GM12878 (cell line): ENCODE measurements at regions not wholly inside any gene's neighbourhood (a gene's known extent, or its start where the extent isn't known, plus 50 kb on each side); places are given as distances from the start of the nearest gene placed in this dataset.

Source experiments
- ATAC-seq: fragments of 200-7000 bp; cut with Tn5 transposase; 3 replicates; pipeline ENCODE4 v1.9.1; 2020; ENCODE audit warnings: mild to moderate bottlenecking, moderate library complexity
- BruUV-seq: library from RNA; stranded (reverse); fragments of 400-500 nt; replicated peaks from 2 replicates; lab custom pipeline; 2021; lab: Mats Ljungman, UMichigan
- CTCF ChIA-PET: fragments of 300-600 bp; sonication (Branson Sonifier 250); formaldehyde crosslinking; extraction: SDS; loops from one replicate; lab custom pipeline; 2021; ENCODE audit warnings: inconsistent platforms; lab: Yijun Ruan, JAX
- POLR2A ChIA-PET: fragments of 350-600 bp; formaldehyde crosslinking; extraction: SDS; loops from one replicate; lab custom pipeline; 2021; ENCODE audit warnings: inconsistent platforms; lab: Charles Lee
- RAD21 ChIA-PET: fragments of 300-600 bp; sonication (Branson Sonifier 250); formaldehyde crosslinking; loops from one replicate; lab custom pipeline; 2023; ENCODE audit warnings: antibody characterized with exemption; ENCODE audit not compliant: unreplicated experiment; lab: Charles Lee
- SMC1A ChIA-PET: fragments of 300-600 bp; sonication (Branson Sonifier 250); formaldehyde crosslinking; loops from one replicate; lab custom pipeline; 2023; ENCODE audit not compliant: unreplicated experiment, uncharacterized antibody; lab: Charles Lee
- DNase-seq: peaks from one replicate; pipeline ENCODE4 v3.0.0-alpha.2; 2011; ENCODE audit warnings: low read depth, low spot score
- FAIRE-seq: peaks from 3 replicates; lab custom pipeline; 2011; peaks lifted over from hg19 to GRCh38; lab: Jason Lieb, UNC
- H2AFZ ChIP-seq: 2 replicates; pipeline ENCODE4 v1.6.0; 2011; ENCODE audit warnings: low read depth, low read length, control low read depth; ENCODE audit not compliant: control insufficient read depth
- H3K27ac ChIP-seq: 2 replicates; pipeline ENCODE4 v1.5.1; 2011; ENCODE audit warnings: control low read depth; ENCODE audit not compliant: control insufficient read depth, insufficient read depth
- H3K27me3 ChIP-seq, 2 experiments: replicated peaks in 1 of 2; 2 replicates each; pipeline versions ENCODE4 v1.6.0 to v1.6.1; 2011; ENCODE audit warnings: low read length in 1 of 2; ENCODE audit not compliant: control insufficient read depth in 2 of 2, insufficient read depth in 2 of 2
- H3K36me3 ChIP-seq, 2 experiments: 2 replicates each; pipeline ENCODE4 v1.5.1; 2011; ENCODE audit warnings: low read length in 1 of 2; ENCODE audit not compliant: control insufficient read depth in 2 of 2, insufficient read depth in 2 of 2
- H3K4me1 ChIP-seq: 2 replicates; pipeline ENCODE4 v1.6.1; 2011; ENCODE audit warnings: mild to moderate bottlenecking, low read length, moderate library complexity, mixed read lengths; ENCODE audit not compliant: control insufficient read depth, insufficient read depth
- H3K4me2 ChIP-seq: 2 replicates; pipeline ENCODE4 v1.6.0; 2011; ENCODE audit warnings: control low read depth; ENCODE audit not compliant: control insufficient read depth, insufficient read depth
- H3K4me3 ChIP-seq: fragments of 200-600 bp; sonication (generic); 2 replicates; pipeline ENCODE4 v1.5.1; 2016
- H3K79me2 ChIP-seq: 2 replicates; pipeline ENCODE4 v1.6.0; 2011; ENCODE audit warnings: low read length; ENCODE audit not compliant: control insufficient read depth, insufficient read depth
- H3K9ac ChIP-seq: 2 replicates; pipeline ENCODE4 v1.8.0; 2011; ENCODE audit warnings: low read length, control low read depth, mixed read lengths; ENCODE audit not compliant: control insufficient read depth, insufficient read depth
- H3K9me3 ChIP-seq: replicated peaks from 3 replicates; pipeline ENCODE4 v1.5.1; 2011; ENCODE audit warnings: mild to moderate bottlenecking, low read length; ENCODE audit not compliant: control insufficient read depth, insufficient read depth
- H4K20me1 ChIP-seq: 2 replicates; pipeline ENCODE4 v1.6.0; 2011; ENCODE audit not compliant: control insufficient read depth, insufficient read depth
- CREB1 ChIP-seq: IDR thresholded peaks from 2 replicates; pipeline ENCODE4 v1.6.1; 2012; ENCODE audit warnings: low read depth, mild to moderate bottlenecking, inconsistent platforms
- POLR2AphosphoS5 ChIP-seq: IDR thresholded peaks from 2 replicates; pipeline ENCODE4 v1.6.1; 2011; ENCODE audit warnings: mild to moderate bottlenecking, low read length, inconsistent platforms
- POU2F2 ChIP-seq: IDR thresholded peaks from 3 replicates; pipeline ENCODE4 v1.6.1; 2011; ENCODE audit warnings: low read depth, mild to moderate bottlenecking, low read length, borderline replicate concordance
- WGBS: methylation state at CpG from one replicate; pipeline ENCODE4 v1.1.6; 2016; ENCODE audit warnings: low lambda C conversion rate; ENCODE audit not compliant: insufficient replicate concordance, insufficient coverage; ENCODE audit errors: missing lambda C conversion rate; 5-methylcytosine and 5-hydroxymethylcytosine counted together
- in situ Hi-C: fragments of 300-500 bp; cut with MboI; formaldehyde crosslinking; loops from 9 replicates; pipeline ENCODE4 v1.14.3; 2018; ENCODE audit warnings: mixed read lengths
- intact Hi-C: fragments of 100-400 bp; cut with micrococcal nuclease; formaldehyde crosslinking; loops from one replicate; pipeline ENCODE4 v1.14.2; 2022; ENCODE audit not compliant: unreplicated experiment

GRCh38 chr12:94786906-94787305 lies 136.5 kb upstream of the TMCC3 start:
- Histone ChIP-seq H3K9me3 (peaks cover 7% of the 10 kb centered on the region), H3K9ac (no peak overlapping the region), H3K27ac (no peak overlapping the region), H3K4me1 (peaks cover 23% of the 10 kb centered on the region), H3K4me3 (no peak overlapping the region), H3K79me2 (peaks cover 67% of the 10 kb centered on the region), H3K27me3 (no peaks in the 10 kb centered on the region), H3K4me2 (no peak overlapping the region), H3K36me3 (peaks cover 1 to 20% of the 10 kb centered on the region in 2 experiments; a peak in 3 of 4 replicates), H2AFZ (no peak overlapping the region), H4K20me1 (no peaks in the 10 kb centered on the region)
- TF ChIP-seq CREB1: no peak
- POLR2A ChIA-PET: interaction anchor here (0.7 to 2.5 kb wide), 2 partner anchors 18 to 57 kb away, joined by 3 to 9 read pairs; no protein-coding TSS in a partner anchor
- CTCF ChIA-PET: interaction anchor here (1.0 to 2.2 kb wide), 3 partner anchors 13 to 88 kb away, joined by 3 to 7 read pairs (median 5); no protein-coding TSS in a partner anchor
- FAIRE-seq (no peak), ATAC-seq (no peak), DNase-seq (no peak)
- RAD21 ChIA-PET: interaction anchor here (0.5 to 2.8 kb wide), 4 partner anchors 17 to 224 kb away, joined by 3 to 9 read pairs (median 3); no protein-coding TSS in a partner anchor
- in situ Hi-C loops: no loop called here
- SMC1A ChIA-PET: interaction anchor here (1.3 to 2.5 kb wide), 2 partner anchors 14 to 24 kb away, joined by 3 to 9 read pairs; no protein-coding TSS in a partner anchor
- BruUV-seq: no TSS peak
- 99% methylated on average over 6 of the region's 6 CpGs for WGBS
- intact Hi-C loops: no loop called here

DNA sequence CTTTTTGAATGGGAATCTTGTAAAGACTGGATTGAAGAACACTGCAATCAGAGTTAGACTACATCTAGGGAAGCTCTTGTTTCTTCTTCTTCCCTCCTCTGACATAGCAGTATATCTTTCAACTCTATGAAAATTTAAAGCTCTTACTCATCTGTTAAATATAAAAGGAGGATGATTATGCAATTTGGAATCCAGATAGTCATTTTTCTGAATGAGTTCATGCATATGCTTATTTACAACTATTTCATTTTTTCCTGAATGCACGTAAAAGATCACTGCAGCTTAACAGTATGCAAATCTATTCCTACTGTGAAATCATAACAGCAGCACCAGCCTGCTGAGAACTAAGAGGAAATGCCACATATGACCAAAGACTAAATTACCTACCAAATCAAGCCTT lies 133.5 kb upstream of the TMCC3 start:
- intact Hi-C loops: no loop called here
- DNase-seq (no peak), ATAC-seq (peak; percentile 61), FAIRE-seq (no peak)
- Histone ChIP-seq H3K79me2 (peaks cover 58% of the 10 kb centered on the region), H3K4me2 (no peak overlapping the region), H3K9ac (no peak overlapping the region), H2AFZ (no peak overlapping the region), H4K20me1 (no peaks in the 10 kb centered on the region), H3K27ac (no peak overlapping the region), H3K4me1 (peaks cover 12% of the 10 kb centered on the region; the same call in 1 of the 2 replicates), H3K9me3 (peaks cover 7% of the 10 kb centered on the region), H3K36me3 (peaks cover 1 to 20% of the 10 kb centered on the region in 2 experiments; a peak in 3 of 4 replicates), H3K27me3 (no peaks in the 10 kb centered on the region), H3K4me3 (no peak overlapping the region)
- in situ Hi-C loops: no loop called here
- POLR2A ChIA-PET: interaction anchor here (0.8 to 1.4 kb wide), 2 partner anchors 9 to 14 kb away, joined by 3 to 4 read pairs; no protein-coding TSS in a partner anchor
- CTCF ChIA-PET: interaction anchor here (1.0 to 1.4 kb wide), 3 partner anchors 9 to 92 kb away, joined by 3 to 4 read pairs (median 3); no protein-coding TSS in a partner anchor
- RAD21 ChIA-PET: interaction anchor here (1.1 to 2.0 kb wide), 3 partner anchors 34 to 91 kb away, joined by 3 to 5 read pairs (median 5); no protein-coding TSS in a partner anchor
- TF ChIP-seq POU2F2 (0 out of 3 replicates have a peak, but pooled peaks have one; percentile 29), POLR2AphosphoS5 (no peak)
- no TSS peak for BruUV-seq
- WGBS: 50% methylated on average over 1 of the region's 1 CpG
- SMC1A ChIA-PET: interaction anchor here (0.7 to 1.6 kb wide), 11 partner anchors 9 to 206 kb away, joined by 3 to 6 read pairs (median 3); no protein-coding TSS in a partner anchor
